Fibroblast of villous mesenchyme (primary cell): ENCODE measurements at regions not wholly inside any gene's neighbourhood (a gene's known extent, or its start where the extent isn't known, plus 50 kb on each side); places are given as distances from the start of the nearest gene placed in this dataset.

Source experiments
- DNase-seq: peaks from one replicate; pipeline ENCODE4 v3.0.0-alpha.2; 2010; ENCODE audit warnings: low read depth
- H3K4me3 ChIP-seq: 2 replicates; pipeline ENCODE4 v1.5.1; 2011; ENCODE audit warnings: low read depth, mild to moderate bottlenecking, low read length
- TF ChIP-seq, protein P1 (sequence below): IDR thresholded peaks from 2 replicates; pipeline ENCODE4 v1.5.1; 2012; ENCODE audit warnings: low read depth, mild to moderate bottlenecking, low read length; ENCODE audit not compliant: insufficient read depth

GRCh38 chr15:39208187-39208586, 372.7 kb upstream of the THBS1 start:
- H3K4me3 ChIP-seq = no peak overlapping the region
- no peak for DNase-seq
- TF ChIP-seq, protein P1, sequence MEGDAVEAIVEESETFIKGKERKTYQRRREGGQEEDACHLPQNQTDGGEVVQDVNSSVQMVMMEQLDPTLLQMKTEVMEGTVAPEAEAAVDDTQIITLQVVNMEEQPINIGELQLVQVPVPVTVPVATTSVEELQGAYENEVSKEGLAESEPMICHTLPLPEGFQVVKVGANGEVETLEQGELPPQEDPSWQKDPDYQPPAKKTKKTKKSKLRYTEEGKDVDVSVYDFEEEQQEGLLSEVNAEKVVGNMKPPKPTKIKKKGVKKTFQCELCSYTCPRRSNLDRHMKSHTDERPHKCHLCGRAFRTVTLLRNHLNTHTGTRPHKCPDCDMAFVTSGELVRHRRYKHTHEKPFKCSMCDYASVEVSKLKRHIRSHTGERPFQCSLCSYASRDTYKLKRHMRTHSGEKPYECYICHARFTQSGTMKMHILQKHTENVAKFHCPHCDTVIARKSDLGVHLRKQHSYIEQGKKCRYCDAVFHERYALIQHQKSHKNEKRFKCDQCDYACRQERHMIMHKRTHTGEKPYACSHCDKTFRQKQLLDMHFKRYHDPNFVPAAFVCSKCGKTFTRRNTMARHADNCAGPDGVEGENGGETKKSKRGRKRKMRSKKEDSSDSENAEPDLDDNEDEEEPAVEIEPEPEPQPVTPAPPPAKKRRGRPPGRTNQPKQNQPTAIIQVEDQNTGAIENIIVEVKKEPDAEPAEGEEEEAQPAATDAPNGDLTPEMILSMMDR = no peak

DNA sequence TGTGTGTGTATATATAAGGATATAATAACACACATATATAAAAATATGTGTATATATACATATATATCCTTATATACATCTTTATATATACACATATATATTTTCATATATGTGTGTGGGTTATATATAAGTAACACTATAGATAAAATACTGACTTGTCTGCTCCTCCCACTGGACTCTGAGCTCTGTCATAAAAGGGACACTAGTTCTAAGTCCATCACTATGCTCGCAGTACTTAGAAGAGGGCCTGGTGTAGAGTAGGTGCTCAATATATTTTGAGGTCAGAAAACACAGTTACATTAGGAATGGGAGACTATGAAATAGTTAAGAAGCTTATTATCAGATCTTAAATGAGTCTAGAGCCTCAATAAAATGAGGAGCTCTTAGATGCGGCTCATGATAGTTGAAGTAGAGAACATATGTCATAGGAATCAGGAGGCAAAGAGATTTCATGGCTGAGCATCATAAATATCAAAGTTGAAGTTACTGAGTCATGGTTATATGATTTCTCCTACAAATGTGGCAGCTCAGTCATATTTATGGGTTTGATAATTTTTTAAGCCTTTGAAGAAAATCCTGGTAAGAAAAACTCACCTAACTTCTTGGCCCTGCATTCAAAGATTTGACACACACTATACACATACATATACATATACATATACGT, 371.2 kb upstream of the THBS1 start:
- TF ChIP-seq, protein P1 = no peak
- no peak overlapping the region for H3K4me3 ChIP-seq
- DNase-seq = no peak

DNA sequence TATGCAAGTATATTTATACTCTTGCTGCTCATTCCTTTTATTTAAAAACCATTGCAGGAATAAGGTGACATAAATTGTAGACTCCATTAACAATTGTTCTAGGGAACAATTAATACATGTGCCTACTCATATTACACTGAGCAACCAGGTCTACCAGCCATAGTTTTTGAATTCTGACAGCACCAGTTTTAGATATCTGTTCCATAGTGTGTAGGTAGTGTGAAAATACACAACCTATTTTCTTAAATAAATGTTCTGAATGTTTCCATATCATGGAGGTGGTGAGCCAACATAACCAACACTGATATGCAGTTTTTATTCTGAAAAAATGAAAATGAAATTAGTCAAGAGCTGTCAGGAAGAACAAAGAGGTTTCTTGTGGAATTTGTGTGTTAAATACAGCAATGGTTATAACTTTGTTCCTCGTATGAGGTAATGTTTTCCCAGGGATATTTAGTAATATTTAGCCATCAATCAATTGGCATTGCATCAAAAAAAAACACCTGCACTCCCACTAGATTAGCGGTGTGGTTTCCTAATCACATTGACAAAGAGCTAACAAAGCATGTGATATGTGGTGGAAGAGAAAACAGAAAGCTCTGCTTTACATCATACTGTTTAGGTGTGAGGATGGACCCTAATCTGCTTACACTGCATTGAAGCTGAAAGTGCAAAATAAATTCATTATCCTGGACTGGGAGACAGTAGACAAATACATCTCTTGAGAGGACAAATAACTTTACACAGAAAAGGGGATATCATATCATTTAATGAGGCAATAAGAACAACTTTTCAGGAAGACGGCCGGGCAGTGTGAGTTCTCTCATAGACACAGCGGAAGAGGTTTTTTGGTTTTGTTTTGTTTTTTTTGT, 369.5 kb upstream of the THBS1 start:
- TF ChIP-seq, protein P1 = no peak
- DNase-seq = no peak

GRCh38 chr15:39213385-39213840, 367.5 kb upstream of the THBS1 start:
- H3K4me3 ChIP-seq = no peak overlapping the region
- DNase-seq = peak; percentile 85
- TF ChIP-seq, protein P1 = no peak

More for the DNA sequence above, 369.5 kb upstream of the THBS1 start:
- no peak overlapping the region for H3K4me3 ChIP-seq

- no peak overlapping the region for H3K4me3 ChIP-seq
- TF ChIP-seq, protein P1 = no peak
- no peak for DNase-seq
These were observed 365.9 kb upstream of the THBS1 start for GRCh38 chr15:39215015-39215414.

DNA sequence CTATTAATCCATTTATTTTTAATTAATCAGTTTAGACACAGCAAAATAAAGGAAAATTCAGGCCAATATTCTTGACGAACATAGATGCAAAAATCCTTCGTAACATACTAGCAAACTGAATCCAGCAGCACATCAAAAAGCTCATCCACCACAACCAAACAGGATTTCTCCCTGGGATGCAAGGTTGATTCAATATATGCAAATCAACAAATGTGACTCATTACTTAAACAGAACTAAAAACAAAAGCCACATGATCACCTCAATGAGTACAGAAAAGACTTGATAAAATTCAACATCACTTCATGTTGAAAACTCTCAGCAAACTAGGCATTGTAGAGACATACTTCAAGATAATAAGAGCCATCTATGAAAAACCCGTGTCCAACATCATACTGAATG, 364.1 kb upstream of the THBS1 start:
- no peak overlapping the region for H3K4me3 ChIP-seq
- no peak for DNase-seq
- TF ChIP-seq, protein P1 = no peak
